ENCODE measurements at regions not wholly inside any gene's neighbourhood (a gene's known extent, or its start where the extent isn't known, plus 50 kb on each side); places are given as distances from the start of the nearest gene placed in this dataset.

DNA sequence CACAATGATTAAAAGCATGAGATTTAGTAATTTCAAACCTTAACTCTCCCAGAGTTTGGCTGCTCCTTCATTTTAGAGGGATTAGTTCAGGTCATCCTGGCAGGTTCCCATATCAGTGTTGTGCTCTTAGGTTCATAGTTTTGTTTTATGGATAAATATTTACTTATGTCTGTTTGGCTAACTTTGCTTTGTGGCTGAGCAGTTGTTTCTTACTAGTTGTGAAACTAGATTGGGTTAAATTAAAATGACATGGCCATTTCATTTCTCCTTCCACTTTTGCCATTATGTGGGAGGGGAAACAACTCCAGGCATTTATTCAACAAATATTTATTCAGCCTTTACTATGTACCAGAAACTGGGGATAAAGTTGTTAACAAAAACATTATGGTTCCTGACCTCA lies 158.8 kb downstream of the TMTC3 start:
- Mint-ChIP-seq H3K9me3 (no peaks in the 10 kb centered on the region), H3K4me3 (no peak overlapping the region), H3K27me3 (ENCODE audit: low read depth) (no peaks in the 10 kb centered on the region), H3K36me3 (ENCODE audit: low read depth) (no peaks in the 10 kb centered on the region), H3K27ac (no peak overlapping the region), H3K4me1 (ENCODE audit: low read depth) (peaks cover 11% of the 10 kb centered on the region)

DNA sequence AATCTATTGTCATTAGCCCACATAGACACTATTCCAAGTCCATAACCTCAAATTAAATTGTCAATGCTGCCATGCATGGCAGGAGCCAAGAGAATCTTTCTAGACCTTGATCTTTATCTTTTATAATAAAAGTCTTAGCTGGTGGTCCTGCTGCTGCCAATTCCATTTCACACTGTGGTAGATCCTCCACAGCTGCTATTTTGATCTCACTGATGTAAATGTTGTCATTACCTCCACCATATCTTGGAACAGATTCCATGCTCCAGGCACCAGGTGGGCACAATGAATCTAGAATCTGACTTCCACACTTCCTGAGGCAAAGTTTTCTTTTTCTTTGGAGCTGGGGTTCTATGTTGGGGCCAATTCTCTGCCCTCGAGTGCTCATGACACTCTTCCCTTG lies 161.2 kb downstream of the TMTC3 start:
- H3K9me3 Mint-ChIP-seq: no peaks in the 10 kb centered on the region
- H3K4me3 Mint-ChIP-seq: no peak overlapping the region
- H3K4me1 Mint-ChIP-seq (ENCODE audit: low read depth): peaks cover 11% of the 10 kb centered on the region
- no peaks in the 10 kb centered on the region for H3K27me3 Mint-ChIP-seq (ENCODE audit: low read depth)
- H3K36me3 Mint-ChIP-seq (ENCODE audit: low read depth): no peaks in the 10 kb centered on the region
- no peak overlapping the region for H3K27ac Mint-ChIP-seq

DNA sequence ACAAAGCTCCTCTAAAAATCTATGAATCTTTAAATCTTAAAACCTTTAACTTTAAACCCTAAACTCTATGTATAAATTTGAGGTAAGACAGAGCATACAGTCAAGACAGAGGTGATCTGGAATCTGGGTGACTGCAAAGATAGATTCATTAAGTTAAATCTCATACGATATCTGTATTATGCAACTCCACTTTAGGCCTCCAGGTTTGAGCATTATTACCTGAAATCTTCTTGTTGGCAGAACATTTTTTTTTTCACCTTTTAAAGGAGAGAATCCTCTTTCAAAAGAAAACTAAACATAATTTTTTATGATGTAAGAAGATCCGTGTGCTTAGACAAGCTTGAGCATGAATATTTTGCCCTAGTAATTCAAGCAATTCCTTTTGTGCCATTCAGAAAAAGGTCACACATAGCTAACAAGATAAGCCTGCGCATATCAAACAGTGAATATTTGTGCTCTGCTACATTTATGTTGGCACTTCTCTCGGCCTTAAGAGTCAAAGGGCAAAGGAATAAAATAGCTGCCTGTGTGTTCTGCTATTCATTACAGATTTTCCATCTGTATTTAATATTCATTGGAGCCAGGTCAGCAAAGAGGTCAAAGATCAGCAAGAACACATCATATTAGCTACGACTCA lies 163.3 kb downstream of the TMTC3 start:
- Mint-ChIP-seq H3K9me3 (no peaks in the 10 kb centered on the region), H3K4me3 (no peak overlapping the region), H3K36me3 (ENCODE audit: low read depth) (no peaks in the 10 kb centered on the region), H3K4me1 (ENCODE audit: low read depth) (no peaks in the 10 kb centered on the region), H3K27me3 (ENCODE audit: low read depth) (no peaks in the 10 kb centered on the region), H3K27ac (no peak overlapping the region)

DNA sequence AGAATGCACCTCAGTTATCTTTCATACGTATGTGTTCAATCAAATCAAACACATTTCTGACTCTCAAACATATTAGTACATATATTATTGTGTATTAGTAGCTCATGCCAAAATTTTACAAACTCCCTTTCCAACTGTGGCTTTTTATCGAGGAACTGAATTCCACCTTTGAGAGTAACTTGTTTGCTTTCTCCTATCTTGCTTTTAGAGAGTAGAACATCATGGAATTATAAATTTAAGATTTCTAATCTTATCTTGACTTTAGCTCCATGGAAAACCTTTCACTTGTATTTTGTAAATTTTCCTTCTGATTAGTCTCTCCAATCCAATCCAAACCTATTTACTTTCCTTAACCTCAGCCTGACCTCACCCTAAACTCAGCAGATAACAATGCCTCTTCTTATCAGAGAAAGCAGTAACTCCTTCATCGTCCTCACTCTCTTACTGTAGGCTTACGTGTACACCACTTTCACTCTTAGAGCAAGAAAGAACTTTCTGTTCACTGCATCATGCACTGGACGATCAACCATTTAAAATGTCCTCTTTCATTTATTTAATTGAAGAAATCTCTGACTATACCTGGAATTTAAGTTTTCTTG lies 164.5 kb downstream of the TMTC3 start:
- no peaks in the 10 kb centered on the region for H3K4me1 Mint-ChIP-seq (ENCODE audit: low read depth)
- H3K9me3 Mint-ChIP-seq: no peaks in the 10 kb centered on the region
- no peaks in the 10 kb centered on the region for H3K27me3 Mint-ChIP-seq (ENCODE audit: low read depth)
- no peak overlapping the region for H3K4me3 Mint-ChIP-seq
- H3K27ac Mint-ChIP-seq: no peak overlapping the region
- no peaks in the 10 kb centered on the region for H3K36me3 Mint-ChIP-seq (ENCODE audit: low read depth)

DNA sequence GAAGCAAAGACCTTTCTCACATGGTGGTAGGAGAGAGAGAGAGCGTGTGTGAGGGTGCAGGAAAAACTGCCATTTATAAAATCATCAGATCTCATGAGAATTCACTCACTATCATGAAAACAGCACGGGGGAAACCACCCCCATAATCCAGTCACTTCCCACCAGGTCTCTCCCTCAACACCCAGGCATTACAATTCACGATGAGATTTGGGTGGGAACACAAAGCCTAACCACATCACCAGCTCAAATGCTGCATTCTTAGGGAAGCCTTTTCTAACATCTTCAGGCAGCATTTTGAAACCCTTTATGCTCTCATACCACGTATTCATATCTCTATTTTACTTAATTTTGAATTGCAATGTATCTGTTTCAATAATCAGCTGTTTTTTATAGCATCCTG lies 165.9 kb downstream of the TMTC3 start:
- Mint-ChIP-seq H3K4me1 (ENCODE audit: low read depth) (no peaks in the 10 kb centered on the region), H3K9me3 (no peaks in the 10 kb centered on the region), H3K4me3 (no peak overlapping the region), H3K36me3 (ENCODE audit: low read depth) (no peaks in the 10 kb centered on the region), H3K27ac (no peak overlapping the region), H3K27me3 (ENCODE audit: low read depth) (no peaks in the 10 kb centered on the region)

DNA sequence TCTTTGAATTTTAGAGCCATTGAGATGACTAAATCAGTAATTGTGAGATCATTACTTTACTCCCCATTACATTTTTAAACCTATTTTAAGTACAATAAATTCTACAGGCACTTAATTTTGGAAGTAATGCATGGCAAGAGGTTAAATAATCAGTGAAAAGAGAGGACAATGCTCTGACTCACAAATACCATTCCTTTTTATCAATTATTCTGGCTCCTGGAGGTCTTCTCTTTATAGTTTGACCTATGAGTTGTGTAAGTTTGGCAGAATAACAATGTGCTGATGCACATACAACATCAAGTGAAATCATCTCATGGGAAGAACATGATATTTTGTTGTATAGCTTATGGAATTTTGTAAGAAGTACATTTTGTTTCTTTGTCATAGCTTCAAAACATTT lies 166.7 kb downstream of the TMTC3 start:
- Mint-ChIP-seq H3K9me3 (no peaks in the 10 kb centered on the region), H3K27ac (no peak overlapping the region), H3K27me3 (ENCODE audit: low read depth) (no peaks in the 10 kb centered on the region), H3K36me3 (ENCODE audit: low read depth) (no peaks in the 10 kb centered on the region), H3K4me3 (no peak overlapping the region), H3K4me1 (ENCODE audit: low read depth) (no peaks in the 10 kb centered on the region)

DNA sequence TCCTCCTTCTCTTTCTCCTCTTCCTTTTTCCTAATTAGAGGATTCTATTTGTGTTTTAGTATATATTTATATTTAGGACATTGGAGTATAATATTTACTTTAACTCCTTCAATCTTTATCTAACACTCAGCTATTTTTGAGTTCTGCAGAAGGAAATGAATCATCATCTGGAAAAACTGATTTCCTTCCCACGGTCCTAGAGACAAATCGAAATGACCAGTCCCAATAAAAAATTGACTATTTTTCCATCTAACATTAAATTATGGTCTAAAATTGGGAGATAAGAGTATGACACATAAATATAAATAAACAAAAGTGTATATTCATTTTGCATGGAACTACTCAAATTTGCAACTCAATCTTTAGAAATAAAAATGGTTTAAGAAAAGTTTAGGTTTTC lies 167.4 kb downstream of the TMTC3 start:
- no peak overlapping the region for H3K4me3 Mint-ChIP-seq
- no peaks in the 10 kb centered on the region for H3K27me3 Mint-ChIP-seq (ENCODE audit: low read depth)
- no peaks in the 10 kb centered on the region for H3K36me3 Mint-ChIP-seq (ENCODE audit: low read depth)
- H3K27ac Mint-ChIP-seq: no peak overlapping the region
- H3K4me1 Mint-ChIP-seq (ENCODE audit: low read depth): no peaks in the 10 kb centered on the region
- H3K9me3 Mint-ChIP-seq: no peaks in the 10 kb centered on the region

DNA sequence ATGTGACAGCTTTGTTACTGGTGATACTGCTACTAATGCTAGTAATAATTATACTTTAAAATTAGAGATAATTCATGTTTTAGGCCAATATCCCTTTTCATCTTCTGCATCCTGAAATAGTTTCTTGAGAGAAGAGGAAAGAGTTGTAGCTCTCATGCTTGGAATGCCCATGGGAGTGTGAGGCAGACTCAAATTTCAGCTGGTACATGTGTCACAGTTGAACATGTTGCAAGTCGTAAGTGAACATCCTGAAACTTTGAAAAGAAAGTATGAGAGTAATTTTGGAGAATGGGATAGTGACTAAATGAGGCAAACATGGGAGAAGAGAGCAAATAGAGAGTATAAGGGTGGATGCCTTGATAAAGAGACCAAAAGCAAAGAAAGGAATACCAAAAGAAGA lies 168.0 kb downstream of the TMTC3 start:
- Mint-ChIP-seq H3K36me3 (ENCODE audit: low read depth) (no peaks in the 10 kb centered on the region), H3K4me3 (no peak overlapping the region), H3K9me3 (no peaks in the 10 kb centered on the region), H3K4me1 (ENCODE audit: low read depth) (no peaks in the 10 kb centered on the region), H3K27ac (no peak overlapping the region), H3K27me3 (ENCODE audit: low read depth) (no peaks in the 10 kb centered on the region)

DNA sequence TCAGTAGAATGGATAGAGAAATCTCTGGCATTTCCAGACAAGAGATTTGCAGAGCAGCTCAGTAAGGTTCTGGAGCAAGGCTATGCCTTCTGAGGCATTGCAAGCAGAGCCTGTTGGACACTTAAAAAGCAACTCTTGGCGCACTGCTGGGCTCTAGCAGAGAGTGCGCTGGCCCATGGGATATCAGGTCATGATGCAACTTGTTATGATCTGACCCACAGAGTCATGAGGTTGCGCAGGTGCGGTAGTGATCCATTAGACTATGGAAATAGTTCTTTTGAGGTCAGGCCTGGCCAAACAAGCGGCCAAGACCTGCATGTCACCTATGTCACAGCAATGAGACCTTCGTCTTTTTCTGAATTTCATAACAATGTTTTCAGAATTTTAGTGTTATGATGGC lies 168.6 kb downstream of the TMTC3 start:
- H3K4me3 Mint-ChIP-seq: no peak overlapping the region
- H3K27me3 Mint-ChIP-seq (ENCODE audit: low read depth): no peaks in the 10 kb centered on the region
- H3K27ac Mint-ChIP-seq: no peak overlapping the region
- no peaks in the 10 kb centered on the region for H3K36me3 Mint-ChIP-seq (ENCODE audit: low read depth)
- H3K9me3 Mint-ChIP-seq: no peaks in the 10 kb centered on the region
- no peaks in the 10 kb centered on the region for H3K4me1 Mint-ChIP-seq (ENCODE audit: low read depth)

DNA sequence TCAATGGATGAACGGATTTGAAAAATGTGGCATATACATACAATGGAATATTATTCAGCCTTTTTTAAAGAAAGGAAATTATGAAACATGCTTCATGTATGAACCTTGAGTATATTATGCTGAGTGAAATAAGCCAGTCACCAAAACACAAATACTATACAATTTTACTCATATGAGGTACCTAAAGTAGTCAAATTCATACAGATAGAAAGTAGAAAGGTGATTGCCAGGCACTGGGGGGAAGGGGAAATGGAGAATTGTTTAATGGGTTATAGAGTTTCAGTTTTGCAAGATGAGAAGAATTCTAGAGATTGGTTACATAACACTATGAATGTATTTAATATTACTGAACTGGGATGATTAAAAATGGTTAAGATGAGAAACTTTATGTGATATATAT lies 171.4 kb downstream of the TMTC3 start:
- Mint-ChIP-seq H3K27ac (no peak overlapping the region), H3K4me1 (ENCODE audit: low read depth) (no peaks in the 10 kb centered on the region), H3K9me3 (no peaks in the 10 kb centered on the region), H3K36me3 (ENCODE audit: low read depth) (no peaks in the 10 kb centered on the region), H3K4me3 (no peak overlapping the region), H3K27me3 (ENCODE audit: low read depth) (no peaks in the 10 kb centered on the region)

DNA sequence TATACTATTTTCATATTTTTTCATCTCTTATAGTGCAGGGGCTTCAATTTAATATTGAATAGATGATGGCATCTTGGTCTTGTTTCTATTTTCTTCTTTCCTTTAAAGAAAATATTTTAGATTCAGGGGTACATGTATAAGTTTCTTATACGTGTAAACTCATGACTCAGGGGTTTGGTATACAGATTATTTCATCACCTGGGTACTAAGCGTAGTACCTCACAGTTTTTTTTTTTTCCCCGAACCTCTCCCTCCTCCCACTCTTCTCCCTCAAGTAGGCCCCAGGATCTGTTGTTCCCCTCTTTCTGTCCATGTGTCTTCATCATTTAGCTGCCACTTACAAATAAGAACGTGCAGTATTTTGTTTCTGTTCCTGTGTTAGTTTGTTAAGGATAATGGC lies 172.6 kb downstream of the TMTC3 start:
- no peaks in the 10 kb centered on the region for H3K9me3 Mint-ChIP-seq
- no peak overlapping the region for H3K27ac Mint-ChIP-seq
- no peaks in the 10 kb centered on the region for H3K27me3 Mint-ChIP-seq (ENCODE audit: low read depth)
- no peaks in the 10 kb centered on the region for H3K36me3 Mint-ChIP-seq (ENCODE audit: low read depth)
- no peaks in the 10 kb centered on the region for H3K4me1 Mint-ChIP-seq (ENCODE audit: low read depth)
- no peak overlapping the region for H3K4me3 Mint-ChIP-seq

DNA sequence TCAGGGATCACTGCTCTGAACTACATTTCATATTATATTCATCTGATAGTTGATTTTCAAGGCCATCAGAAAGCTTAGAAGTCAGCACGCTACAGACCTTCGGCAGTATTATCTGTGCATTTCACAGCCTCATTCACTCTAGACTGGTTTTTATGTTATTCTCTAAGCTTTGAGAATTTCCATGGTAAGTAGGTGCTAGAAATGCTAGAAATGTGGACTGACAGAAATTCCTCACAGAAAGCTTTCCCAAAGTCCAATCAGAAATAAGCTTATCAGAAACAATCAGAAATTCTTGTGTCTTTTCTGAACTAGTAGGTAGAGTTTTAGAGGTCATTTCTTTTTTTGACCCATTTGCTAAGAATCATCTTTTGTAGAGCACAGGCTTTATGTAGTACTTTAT lies 176.6 kb downstream of the TMTC3 start:
- H3K27me3 Mint-ChIP-seq (ENCODE audit: low read depth): no peaks in the 10 kb centered on the region
- H3K4me1 Mint-ChIP-seq (ENCODE audit: low read depth): no peaks in the 10 kb centered on the region
- no peaks in the 10 kb centered on the region for H3K36me3 Mint-ChIP-seq (ENCODE audit: low read depth)
- no peak overlapping the region for H3K27ac Mint-ChIP-seq
- H3K9me3 Mint-ChIP-seq: no peaks in the 10 kb centered on the region
- no peak overlapping the region for H3K4me3 Mint-ChIP-seq

DNA sequence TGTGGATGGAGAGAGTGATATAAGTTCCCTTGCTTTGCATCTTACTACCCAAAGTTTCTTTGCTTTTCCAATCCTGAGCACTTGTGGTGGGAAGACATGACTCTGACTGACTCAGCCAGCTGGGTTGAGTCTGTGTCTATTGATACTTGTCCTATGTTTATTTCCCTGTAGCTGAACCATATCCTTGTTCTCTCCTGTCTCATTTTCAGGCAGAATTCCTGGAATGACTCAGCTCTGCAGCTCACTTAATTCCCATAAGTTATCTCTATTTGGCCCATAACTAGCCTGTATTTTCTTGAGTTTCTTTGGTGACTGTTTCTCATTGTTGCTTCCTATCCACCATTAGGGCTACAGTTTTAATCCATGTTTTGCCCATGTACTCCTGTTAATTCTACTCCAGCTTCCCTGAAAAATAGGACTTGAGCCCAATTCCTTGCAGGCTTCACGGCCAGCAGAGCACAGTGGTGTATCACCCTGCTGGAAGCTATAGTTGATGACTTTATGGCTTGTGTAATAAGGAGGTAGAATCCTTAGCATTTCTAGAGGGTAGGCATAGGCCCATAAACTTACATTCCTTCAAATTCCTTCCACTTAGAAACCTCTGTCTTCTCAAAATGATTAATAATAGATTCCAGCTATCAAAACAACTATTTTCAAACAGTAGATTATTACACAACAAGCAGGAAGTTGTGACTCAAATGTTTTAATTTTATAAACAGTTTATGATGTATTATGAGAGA lies 183.1 kb downstream of the TMTC3 start:
- Mint-ChIP-seq H3K27ac (no peak overlapping the region), H3K4me3 (no peak overlapping the region), H3K36me3 (ENCODE audit: low read depth) (no peaks in the 10 kb centered on the region), H3K4me1 (ENCODE audit: low read depth) (no peaks in the 10 kb centered on the region), H3K9me3 (no peaks in the 10 kb centered on the region), H3K27me3 (ENCODE audit: low read depth) (peaks cover 4% of the 10 kb centered on the region)

DNA sequence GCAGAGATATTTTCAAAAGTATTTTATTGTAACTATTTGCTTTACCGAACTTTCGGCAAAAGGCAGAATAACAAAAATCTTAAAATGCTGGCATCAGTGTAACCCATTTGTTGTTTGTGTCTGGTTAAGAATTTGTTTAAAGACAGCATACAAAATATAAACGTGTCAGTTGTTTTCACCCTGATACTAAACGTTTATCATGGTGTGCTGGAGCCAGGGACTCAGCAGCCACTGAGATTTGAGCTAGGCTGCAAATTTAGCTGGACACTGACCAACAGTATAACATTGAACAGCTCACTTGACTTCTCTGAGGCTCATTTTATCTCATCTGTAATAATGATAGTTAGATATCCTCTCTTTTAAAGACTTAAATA lies 183.7 kb downstream of the TMTC3 start:
- Mint-ChIP-seq H3K9me3 (no peaks in the 10 kb centered on the region), H3K4me1 (ENCODE audit: low read depth) (no peaks in the 10 kb centered on the region), H3K27ac (no peak overlapping the region), H3K4me3 (no peak overlapping the region), H3K27me3 (ENCODE audit: low read depth) (peaks cover 4% of the 10 kb centered on the region), H3K36me3 (ENCODE audit: low read depth) (no peaks in the 10 kb centered on the region)

DNA sequence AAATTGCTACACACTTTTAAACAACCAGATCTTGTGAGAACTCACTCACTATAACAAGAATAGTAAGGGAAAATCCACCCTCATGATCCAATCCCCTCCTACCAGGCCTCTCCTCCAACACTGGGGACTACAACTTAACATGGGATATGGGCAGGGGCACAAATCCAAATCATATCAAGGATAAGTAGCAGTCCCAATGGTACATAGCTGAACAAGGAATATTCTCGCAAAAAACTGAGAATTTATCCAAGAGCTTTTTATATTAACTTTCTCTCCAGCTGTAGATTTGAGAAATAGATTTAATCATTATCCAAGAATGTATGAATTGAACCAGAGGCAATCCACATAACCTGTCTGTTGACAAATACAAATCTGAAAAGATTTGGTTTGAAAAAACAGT lies 185.2 kb downstream of the TMTC3 start:
- Mint-ChIP-seq H3K4me1 (ENCODE audit: low read depth) (no peaks in the 10 kb centered on the region), H3K27me3 (ENCODE audit: low read depth) (peaks cover 4% of the 10 kb centered on the region), H3K9me3 (no peaks in the 10 kb centered on the region), H3K27ac (no peak overlapping the region), H3K36me3 (ENCODE audit: low read depth) (no peaks in the 10 kb centered on the region), H3K4me3 (no peak overlapping the region)
